GM04503 (cell line): ENCODE measurements at regions not wholly inside any gene's neighbourhood (a gene's known extent, or its start where the extent isn't known, plus 50 kb on each side); places are given as distances from the start of the nearest gene placed in this dataset.
"Not testable (repeated sequence)": the region's sequence is repeated elsewhere in the genome, so short reads cannot be mapped to it uniquely, and the experiment has no call there.

Source experiments
- DNase-seq: peaks from one replicate; pipeline ENCODE4 v3.0.0-alpha.2; 2012; ENCODE audit warnings: low read depth

- no peak for DNase-seq
Observed at GRCh38 chr11:92111287-92111686, 113.3 kb upstream of the FAT3 start.

- DNase-seq: no peak
Observed at GRCh38 chr11:92109466-92109865, 115.2 kb upstream of the FAT3 start.

GRCh38 chr11:92107331-92107730 is 117.3 kb upstream of the FAT3 start:
- no peak for DNase-seq

GRCh38 chr11:92104349-92104748 is 120.3 kb upstream of the FAT3 start:
- DNase-seq: no peak

GRCh38 chr11:92101920-92102319 is 122.7 kb upstream of the FAT3 start:
- DNase-seq: no peak

- no peak for DNase-seq
Observed at GRCh38 chr11:92099183-92099582, 125.4 kb upstream of the FAT3 start.

- DNase-seq: no peak
Observed at GRCh38 chr11:92098172-92098571, 126.4 kb upstream of the FAT3 start.

- no peak for DNase-seq
Observed at GRCh38 chr11:92087725-92088537, 136.7 kb upstream of the FAT3 start.

- DNase-seq: no peak
Observed at GRCh38 chr11:92083123-92083522, 141.5 kb upstream of the FAT3 start.

GRCh38 chr11:92082652-92083051 is 142.0 kb upstream of the FAT3 start:
- no peak for DNase-seq

GRCh38 chr11:92074498-92074897 is 150.1 kb upstream of the FAT3 start:
- not testable (repeated sequence) for DNase-seq

GRCh38 chr11:92071660-92072059 is 153.0 kb upstream of the FAT3 start:
- no peak for DNase-seq

- DNase-seq: no peak
Observed at GRCh38 chr11:92070026-92070889, 154.4 kb upstream of the FAT3 start.

GRCh38 chr11:92067016-92067415 is 157.6 kb upstream of the FAT3 start:
- DNase-seq: no peak

GRCh38 chr11:92061456-92062062 is 163.1 kb upstream of the FAT3 start:
- no peak for DNase-seq

GRCh38 chr11:92057849-92058442 is 166.7 kb upstream of the FAT3 start:
- no peak for DNase-seq

GRCh38 chr11:92053216-92053615 is 171.4 kb upstream of the FAT3 start:
- DNase-seq: no peak

- DNase-seq: no peak
Observed at GRCh38 chr11:92050305-92050704, 174.3 kb upstream of the FAT3 start.

GRCh38 chr11:92048415-92048814 is 176.2 kb upstream of the FAT3 start:
- no peak for DNase-seq

- DNase-seq: no peak
Observed at GRCh38 chr11:92046103-92046502, 178.5 kb upstream of the FAT3 start.

GRCh38 chr11:92045301-92045700 is 179.3 kb upstream of the FAT3 start:
- DNase-seq: no peak

GRCh38 chr11:92035488-92035887 is 189.1 kb upstream of the FAT3 start:
- DNase-seq: no peak
